Fibroblast of lung (primary cell): ENCODE measurements at regions not wholly inside any gene's neighbourhood (a gene's known extent, or its start where the extent isn't known, plus 50 kb on each side); places are given as distances from the start of the nearest gene placed in this dataset.

ENCODE experiments used
- DNase-seq, 2 donors: peaks; one replicate each; pipeline versions ENCODE4 v3.0.0 to v3.0.0-alpha.2; 2010; ENCODE audit warnings: low read depth in 2 of 2
- H2AFZ ChIP-seq: 2 replicates; pipeline ENCODE4 v1.5.1; 2012; ENCODE audit warnings: low read length, control low read depth, inconsistent platforms
- H3K27ac ChIP-seq: 2 replicates; pipeline ENCODE4 v1.5.1; 2011; ENCODE audit warnings: low read length, control low read depth; ENCODE audit not compliant: insufficient read depth
- H3K27me3 ChIP-seq: 2 replicates; pipeline ENCODE4 v1.5.1; 2011; ENCODE audit warnings: mild to moderate bottlenecking, low read length; ENCODE audit not compliant: control insufficient read depth, insufficient read depth
- H3K36me3 ChIP-seq: 2 replicates; pipeline ENCODE4 v1.5.1; 2011; ENCODE audit warnings: low read length; ENCODE audit not compliant: control insufficient read depth, insufficient read depth
- H3K4me1 ChIP-seq: 2 replicates; pipeline ENCODE4 v1.5.1; 2011; ENCODE audit warnings: low read length; ENCODE audit not compliant: control insufficient read depth, insufficient read depth; ENCODE audit errors: extremely low read depth
- H3K4me2 ChIP-seq: 2 replicates; pipeline ENCODE4 v1.5.1; 2011; ENCODE audit warnings: low read length, control low read depth; ENCODE audit not compliant: insufficient read depth; ENCODE audit errors: extremely low read depth
- H3K4me3 ChIP-seq, 4 experiments: fragments of 200-600 bp in 1 of 4; sonication (generic) in 1 of 4; replicated peaks in 1 of 4; 2 replicates each; pipeline ENCODE4 v1.5.1; 2011 to 2016; ENCODE audit warnings: low read length in 4 of 4, low read depth in 3 of 4, mild to moderate bottlenecking in 3 of 4, control low read depth in 2 of 4, inconsistent platforms in 1 of 4, mixed read lengths in 1 of 4; ENCODE audit not compliant: insufficient read depth in 1 of 4; ENCODE audit errors: control extremely low read depth in 1 of 4
- H3K79me2 ChIP-seq: 2 replicates; pipeline ENCODE4 v1.5.1; 2012; ENCODE audit warnings: mild to moderate bottlenecking, low read length, inconsistent platforms; ENCODE audit not compliant: control insufficient read depth, insufficient read depth
- H3K9ac ChIP-seq: 2 replicates; pipeline ENCODE4 v1.5.1; 2011; ENCODE audit warnings: mild to moderate bottlenecking, low read length, control low read depth; ENCODE audit not compliant: insufficient read depth
- H3K9me3 ChIP-seq: 2 replicates; pipeline ENCODE4 v1.5.1; 2012; ENCODE audit warnings: low read depth, low read length; ENCODE audit not compliant: control insufficient read depth, insufficient read depth
- H4K20me1 ChIP-seq: 2 replicates; pipeline ENCODE4 v1.5.1; 2011; ENCODE audit warnings: low read length; ENCODE audit not compliant: control insufficient read depth, insufficient read depth; ENCODE audit errors: extremely low read depth
- EZH2 ChIP-seq: IDR thresholded peaks from 2 replicates; pipeline ENCODE4 v1.5.1; 2012; ENCODE audit warnings: low read length, control low read depth, mild to moderate bottlenecking; ENCODE audit errors: missing control alignments
- TF ChIP-seq, protein P1 (sequence below), 2 donors: IDR thresholded peaks in 1 of 2; conservative IDR thresholded peaks in 1 of 2; 1 replicate in 1 of 2; 2 replicates in 1 of 2; pipeline ENCODE4 v1.5.1; 2011 to 2012; ENCODE audit warnings: low read length in 2 of 2, control low read depth in 1 of 2, inconsistent platforms in 1 of 2, low read depth in 1 of 2, mild to moderate bottlenecking in 1 of 2

DNA sequence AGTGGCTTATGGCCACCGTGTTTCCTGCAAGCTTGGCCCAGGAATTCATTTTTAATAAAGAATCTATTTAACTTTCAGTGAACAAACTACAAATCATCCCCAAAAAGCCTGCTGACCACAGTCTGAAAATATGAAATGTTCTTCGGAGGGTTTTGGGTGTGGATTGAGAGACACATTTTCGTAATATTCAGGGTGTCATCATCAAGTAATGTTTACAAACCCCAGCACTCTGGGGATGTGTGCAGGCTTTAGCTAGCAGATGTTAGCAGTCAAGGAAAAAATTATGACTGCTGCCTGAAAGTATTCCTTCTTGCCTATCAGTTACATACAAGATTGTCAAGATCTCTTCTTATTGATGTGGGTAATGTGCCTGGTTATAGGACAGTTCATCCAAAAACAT, 143.9 kb upstream of the FN1 start:
- no peaks in the 10 kb centered on the region for H3K79me2 ChIP-seq
- H3K4me3 ChIP-seq = no peak overlapping the region
- no peaks in the 10 kb centered on the region for H4K20me1 ChIP-seq
- H3K9ac ChIP-seq = no peak overlapping the region
- H3K4me1 ChIP-seq = no peaks in the 10 kb centered on the region
- H3K9me3 ChIP-seq = no peaks in the 10 kb centered on the region
- H3K36me3 ChIP-seq = no peaks in the 10 kb centered on the region
- H3K4me2 ChIP-seq = no peak overlapping the region
- H3K27me3 ChIP-seq = no peaks in the 10 kb centered on the region
- H3K27ac ChIP-seq = no peak overlapping the region
- no peak for TF ChIP-seq EZH2
- TF ChIP-seq, protein P1, sequence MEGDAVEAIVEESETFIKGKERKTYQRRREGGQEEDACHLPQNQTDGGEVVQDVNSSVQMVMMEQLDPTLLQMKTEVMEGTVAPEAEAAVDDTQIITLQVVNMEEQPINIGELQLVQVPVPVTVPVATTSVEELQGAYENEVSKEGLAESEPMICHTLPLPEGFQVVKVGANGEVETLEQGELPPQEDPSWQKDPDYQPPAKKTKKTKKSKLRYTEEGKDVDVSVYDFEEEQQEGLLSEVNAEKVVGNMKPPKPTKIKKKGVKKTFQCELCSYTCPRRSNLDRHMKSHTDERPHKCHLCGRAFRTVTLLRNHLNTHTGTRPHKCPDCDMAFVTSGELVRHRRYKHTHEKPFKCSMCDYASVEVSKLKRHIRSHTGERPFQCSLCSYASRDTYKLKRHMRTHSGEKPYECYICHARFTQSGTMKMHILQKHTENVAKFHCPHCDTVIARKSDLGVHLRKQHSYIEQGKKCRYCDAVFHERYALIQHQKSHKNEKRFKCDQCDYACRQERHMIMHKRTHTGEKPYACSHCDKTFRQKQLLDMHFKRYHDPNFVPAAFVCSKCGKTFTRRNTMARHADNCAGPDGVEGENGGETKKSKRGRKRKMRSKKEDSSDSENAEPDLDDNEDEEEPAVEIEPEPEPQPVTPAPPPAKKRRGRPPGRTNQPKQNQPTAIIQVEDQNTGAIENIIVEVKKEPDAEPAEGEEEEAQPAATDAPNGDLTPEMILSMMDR (conservative IDR thresholded peaks at IDR 0.05 in 1 of 2, IDR thresholded peaks at IDR 0.05 in 1 of 2; ENCODE audit: low read depth in 1 of 2, low read length in 2 of 2) = no peak
- H2AFZ ChIP-seq = no peak overlapping the region
- peak; percentile 88 to 97 for DNase-seq

DNA sequence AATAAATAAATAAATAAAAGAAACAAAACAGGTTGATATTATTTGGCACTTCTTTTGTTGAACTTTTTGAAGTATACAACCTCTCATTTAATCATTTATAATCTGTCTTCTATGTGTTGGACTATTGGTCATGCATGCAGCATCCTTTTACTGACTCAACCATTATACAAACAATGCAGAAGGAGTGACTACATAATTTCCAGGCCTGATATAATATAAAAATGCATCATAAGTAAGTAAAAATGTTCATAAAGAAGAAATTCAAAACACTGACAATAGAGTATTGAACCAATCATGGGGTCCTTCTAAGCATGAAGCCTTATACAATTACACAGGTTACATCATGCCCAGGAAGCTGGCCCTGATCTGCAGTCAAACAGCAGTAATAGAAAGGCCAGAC, 141.5 kb upstream of the FN1 start:
- no peaks in the 10 kb centered on the region for H3K9me3 ChIP-seq
- H3K27ac ChIP-seq = no peak overlapping the region
- no peak overlapping the region for H3K4me2 ChIP-seq
- no peak overlapping the region for H2AFZ ChIP-seq
- no peak overlapping the region for H3K4me3 ChIP-seq
- TF ChIP-seq, protein P1 (conservative IDR thresholded peaks at IDR 0.05 in 1 of 2, IDR thresholded peaks at IDR 0.05 in 1 of 2; ENCODE audit: low read depth in 1 of 2, low read length in 2 of 2) = no peak
- TF ChIP-seq EZH2 = no peak
- no peaks in the 10 kb centered on the region for H3K79me2 ChIP-seq
- peak; percentile 24 to 63 for DNase-seq
- H3K4me1 ChIP-seq = no peaks in the 10 kb centered on the region
- no peaks in the 10 kb centered on the region for H4K20me1 ChIP-seq
- H3K36me3 ChIP-seq = no peaks in the 10 kb centered on the region
- no peaks in the 10 kb centered on the region for H3K27me3 ChIP-seq
- H3K9ac ChIP-seq = no peak overlapping the region

DNA sequence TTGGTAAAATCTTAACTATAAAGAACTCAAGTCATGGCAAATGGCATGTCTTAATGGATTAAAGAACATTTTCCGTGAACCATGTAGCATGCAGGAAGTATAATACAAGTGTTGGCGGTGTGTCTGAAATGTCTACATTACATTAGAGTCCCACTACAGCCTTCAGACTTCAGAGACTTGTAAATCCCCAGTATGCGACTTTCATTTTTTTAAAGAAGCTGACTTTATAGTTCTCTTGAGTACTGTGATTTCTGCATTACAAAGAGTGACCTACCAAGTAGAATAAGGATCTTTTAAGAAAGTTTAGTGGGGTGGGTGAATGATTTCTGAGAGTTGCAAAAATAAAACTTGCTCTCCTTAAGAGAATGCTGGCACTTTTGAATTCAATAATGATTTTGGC, 140.7 kb upstream of the FN1 start:
- Histone ChIP-seq H3K4me3 (no peak overlapping the region), H2AFZ (no peak overlapping the region), H3K9me3 (no peaks in the 10 kb centered on the region), H3K4me2 (no peak overlapping the region), H3K36me3 (no peaks in the 10 kb centered on the region), H3K4me1 (no peaks in the 10 kb centered on the region), H3K27me3 (no peaks in the 10 kb centered on the region), H3K9ac (no peak overlapping the region), H3K27ac (no peak overlapping the region), H4K20me1 (no peaks in the 10 kb centered on the region), H3K79me2 (no peaks in the 10 kb centered on the region)
- no peak for TF ChIP-seq EZH2
- TF ChIP-seq, protein P1 (conservative IDR thresholded peaks at IDR 0.05 in 1 of 2, IDR thresholded peaks at IDR 0.05 in 1 of 2; ENCODE audit: low read depth in 1 of 2, low read length in 2 of 2) = no peak
- DNase-seq = no peak
